ENCODE measurements at regions not wholly inside any gene's neighbourhood (a gene's known extent, or its start where the extent isn't known, plus 50 kb on each side); places are given as distances from the start of the nearest gene placed in this dataset.

DNA sequence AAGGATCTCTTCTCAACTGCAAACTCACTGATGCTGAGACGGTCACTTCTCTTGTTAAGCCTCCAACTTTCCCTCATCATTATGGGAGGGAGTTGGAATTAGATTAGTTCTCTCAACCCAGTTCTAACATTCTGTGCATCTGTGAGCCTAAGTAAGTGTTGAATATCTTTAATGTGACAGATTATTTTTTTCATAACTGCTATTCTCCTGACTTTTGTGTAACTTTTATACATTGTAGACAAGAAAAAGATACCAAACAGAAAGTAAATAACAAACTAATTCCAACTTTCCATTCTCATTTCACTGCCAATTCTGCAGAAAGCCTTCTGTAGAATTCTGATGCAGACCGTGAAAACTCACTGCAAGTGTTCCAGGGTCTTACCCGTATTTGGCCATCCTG lies 813.5 kb downstream of the TLE4 start:
- DNase-seq (ENCODE audit: low spot score) = no peak
- Histone ChIP-seq H3K4me1 (ENCODE audit: insufficient read depth) (no peaks in the 10 kb centered on the region), H3K27me3 (no peaks in the 10 kb centered on the region), H3K9me2 (replicated peaks; ENCODE audit: insufficient read depth) (no peaks in the 10 kb centered on the region), H4K20me1 (ENCODE audit: insufficient read depth, poor library complexity, severe bottlenecking) (no peaks in the 10 kb centered on the region), H3K4me3 (no peak overlapping the region), H3K27ac (no peak overlapping the region), H3K4me2 (no peak overlapping the region), H3K79me2 (no peaks in the 10 kb centered on the region), H3K36me3 (replicated peaks; ENCODE audit: insufficient read depth, low read depth) (no peaks in the 10 kb centered on the region), H2AFZ (no peak overlapping the region), H3K9me3 (ENCODE audit: low read depth) (no peaks in the 10 kb centered on the region)
- 88% methylated on average over 3 of the region's 3 CpGs for WGBS (ENCODE audit: low lambda C conversion rate, missing lambda C conversion rate)
- TF ChIP-seq, protein P1, sequence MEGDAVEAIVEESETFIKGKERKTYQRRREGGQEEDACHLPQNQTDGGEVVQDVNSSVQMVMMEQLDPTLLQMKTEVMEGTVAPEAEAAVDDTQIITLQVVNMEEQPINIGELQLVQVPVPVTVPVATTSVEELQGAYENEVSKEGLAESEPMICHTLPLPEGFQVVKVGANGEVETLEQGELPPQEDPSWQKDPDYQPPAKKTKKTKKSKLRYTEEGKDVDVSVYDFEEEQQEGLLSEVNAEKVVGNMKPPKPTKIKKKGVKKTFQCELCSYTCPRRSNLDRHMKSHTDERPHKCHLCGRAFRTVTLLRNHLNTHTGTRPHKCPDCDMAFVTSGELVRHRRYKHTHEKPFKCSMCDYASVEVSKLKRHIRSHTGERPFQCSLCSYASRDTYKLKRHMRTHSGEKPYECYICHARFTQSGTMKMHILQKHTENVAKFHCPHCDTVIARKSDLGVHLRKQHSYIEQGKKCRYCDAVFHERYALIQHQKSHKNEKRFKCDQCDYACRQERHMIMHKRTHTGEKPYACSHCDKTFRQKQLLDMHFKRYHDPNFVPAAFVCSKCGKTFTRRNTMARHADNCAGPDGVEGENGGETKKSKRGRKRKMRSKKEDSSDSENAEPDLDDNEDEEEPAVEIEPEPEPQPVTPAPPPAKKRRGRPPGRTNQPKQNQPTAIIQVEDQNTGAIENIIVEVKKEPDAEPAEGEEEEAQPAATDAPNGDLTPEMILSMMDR (IDR thresholded peaks at IDR 0.05; ENCODE audit: poor library complexity) = no peak
- TF ChIP-seq EZH2 (IDR thresholded peaks at IDR 0.05; ENCODE audit: borderline replicate concordance) (no peak), EZH2phosphoT487 (IDR thresholded peaks at IDR 0.05; ENCODE audit: low read depth, severe bottlenecking, unreplicated experiment) (no peak)

DNA sequence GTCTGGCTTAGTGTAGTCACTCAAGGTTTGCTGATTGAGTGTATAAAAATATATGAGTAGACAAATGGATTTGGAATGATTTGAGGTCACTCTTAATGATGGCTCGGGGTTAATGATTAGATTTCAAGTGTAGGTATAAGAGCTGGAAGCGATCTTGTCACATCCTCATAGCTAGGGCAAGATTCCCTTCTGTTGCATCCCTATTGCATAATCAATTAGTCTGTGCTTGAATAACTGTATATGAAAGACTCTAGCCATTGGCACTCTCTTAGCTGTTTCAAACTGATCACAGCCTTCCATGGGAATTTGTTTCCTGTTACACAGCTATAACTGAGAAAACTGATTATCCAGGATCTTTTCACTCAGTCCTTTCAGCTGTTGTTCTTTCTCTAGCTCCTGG lies 811.6 kb downstream of the TLE4 start:
- Histone ChIP-seq H2AFZ (no peak overlapping the region), H3K36me3 (replicated peaks; ENCODE audit: insufficient read depth, low read depth) (no peaks in the 10 kb centered on the region), H3K4me1 (ENCODE audit: insufficient read depth) (no peaks in the 10 kb centered on the region), H3K9me3 (ENCODE audit: low read depth) (no peaks in the 10 kb centered on the region), H3K4me2 (no peak overlapping the region), H4K20me1 (ENCODE audit: insufficient read depth, poor library complexity, severe bottlenecking) (no peaks in the 10 kb centered on the region), H3K27me3 (no peaks in the 10 kb centered on the region), H3K79me2 (no peaks in the 10 kb centered on the region), H3K4me3 (no peak overlapping the region), H3K9me2 (replicated peaks; ENCODE audit: insufficient read depth) (no peaks in the 10 kb centered on the region), H3K27ac (no peak overlapping the region)
- DNase-seq (ENCODE audit: low spot score) = no peak
- 82% methylated on average over 2 of the region's 2 CpGs for WGBS (ENCODE audit: low lambda C conversion rate, missing lambda C conversion rate)
- no peak for TF ChIP-seq EZH2phosphoT487 (IDR thresholded peaks at IDR 0.05; ENCODE audit: low read depth, severe bottlenecking, unreplicated experiment)
- no peak for TF ChIP-seq EZH2 (IDR thresholded peaks at IDR 0.05; ENCODE audit: borderline replicate concordance)
- TF ChIP-seq, protein P1 (IDR thresholded peaks at IDR 0.05; ENCODE audit: poor library complexity) = no peak

DNA sequence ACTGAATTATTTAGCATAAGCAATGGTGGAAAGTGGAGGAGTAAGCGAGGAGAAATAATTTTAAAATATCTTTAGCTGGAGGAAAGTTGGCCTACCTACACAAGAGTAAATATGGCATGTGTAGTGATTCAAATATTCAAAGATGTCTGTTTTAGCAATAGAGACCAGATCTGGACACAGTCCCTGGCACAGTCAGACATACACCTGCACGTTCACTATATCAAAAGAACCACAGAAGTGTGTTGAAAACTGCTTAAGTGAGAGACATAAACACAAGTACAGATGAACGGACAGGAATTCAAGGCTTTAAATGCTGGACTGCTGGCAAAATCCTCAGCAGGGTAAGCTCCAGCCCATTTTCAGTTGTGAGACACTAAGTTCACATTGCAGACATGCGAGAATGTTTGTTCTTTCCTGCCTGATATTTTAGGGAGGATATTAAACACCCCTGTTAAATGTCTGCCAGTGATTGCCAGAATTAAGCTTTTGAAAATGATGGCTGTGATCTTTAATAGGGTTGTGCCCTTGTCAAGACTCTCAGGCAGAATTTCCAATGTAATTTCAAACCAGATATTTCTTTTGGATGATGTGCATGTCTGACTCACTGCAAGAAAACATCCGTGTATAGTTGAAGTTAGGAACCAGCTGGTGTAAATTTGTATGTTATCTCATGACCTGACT lies 810.6 kb downstream of the TLE4 start:
- Histone ChIP-seq H3K4me3 (no peak overlapping the region), H3K9me2 (replicated peaks; ENCODE audit: insufficient read depth) (no peaks in the 10 kb centered on the region), H3K27ac (no peak overlapping the region), H3K27me3 (no peaks in the 10 kb centered on the region), H3K9me3 (ENCODE audit: low read depth) (no peaks in the 10 kb centered on the region), H3K4me2 (no peak overlapping the region), H4K20me1 (ENCODE audit: insufficient read depth, poor library complexity, severe bottlenecking) (no peaks in the 10 kb centered on the region), H3K79me2 (no peaks in the 10 kb centered on the region), H3K4me1 (ENCODE audit: insufficient read depth) (no peaks in the 10 kb centered on the region), H2AFZ (no peak overlapping the region), H3K36me3 (replicated peaks; ENCODE audit: insufficient read depth, low read depth) (no peaks in the 10 kb centered on the region)
- TF ChIP-seq EZH2phosphoT487 (IDR thresholded peaks at IDR 0.05; ENCODE audit: low read depth, severe bottlenecking, unreplicated experiment) (no peak), EZH2 (IDR thresholded peaks at IDR 0.05; ENCODE audit: borderline replicate concordance) (no peak)
- TF ChIP-seq, protein P1 (IDR thresholded peaks at IDR 0.05; ENCODE audit: poor library complexity) = no peak
- DNase-seq (ENCODE audit: low spot score) = no peak
- WGBS (ENCODE audit: low lambda C conversion rate, missing lambda C conversion rate) = 77% methylated on average over 5 of the region's 5 CpGs

Data from hepatocyte (in vitro differentiated cells).